H1 (cell line): ENCODE measurements at regions not wholly inside any gene's neighbourhood (a gene's known extent, or its start where the extent isn't known, plus 50 kb on each side); places are given as distances from the start of the nearest gene placed in this dataset.

Experiments
- KDM1A ChIP-seq: fragments of 200-600, 300-600 bp; sonication (generic); IDR thresholded peaks from 2 replicates; pipeline ENCODE4 v1.7.1; 2016; ENCODE audit warnings: mild to moderate bottlenecking, low read length, borderline replicate concordance
- SIRT6 ChIP-seq: IDR thresholded peaks from one replicate; pipeline ENCODE4 v1.7.1; 2012; ENCODE audit warnings: low read length, inconsistent platforms
- TEAD4 ChIP-seq: IDR thresholded peaks from 2 replicates; pipeline ENCODE4 v1.6.1; 2012; ENCODE audit warnings: low read depth, low read length, inconsistent platforms, mixed read lengths

DNA sequence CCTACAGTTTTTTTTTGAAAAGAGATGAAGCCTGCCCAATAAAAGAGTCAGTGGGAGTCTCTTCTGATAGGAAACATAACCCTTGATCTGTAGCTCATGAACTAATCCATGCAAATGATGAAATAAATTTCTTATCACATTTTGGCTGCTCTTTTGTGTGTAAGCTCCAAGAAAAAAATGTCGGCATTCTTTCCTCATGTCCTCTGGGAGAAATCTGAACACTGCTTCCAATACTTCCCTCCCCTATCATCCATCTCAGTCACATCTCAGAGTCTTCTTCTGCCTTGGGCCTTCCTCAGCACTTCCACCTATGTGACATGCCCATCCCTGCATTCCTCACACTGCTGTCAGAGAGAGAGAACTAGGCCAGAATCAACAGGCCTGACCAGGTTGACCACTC is 395.7 kb upstream of the ST6GAL2 start (continued):
- TF ChIP-seq SIRT6 (no peak), KDM1A (no peak), TEAD4 (no peak)
